OCI-LY7 (cell line): ENCODE measurements at regions not wholly inside any gene's neighbourhood (a gene's known extent, or its start where the extent isn't known, plus 50 kb on each side); places are given as distances from the start of the nearest gene placed in this dataset.

Experiments
- CTCF ChIP-seq: fragments of 200-600 bp; sonication (generic); conservative IDR thresholded peaks from 2 replicates; pipeline ENCODE4 v1.5.1; 2014; ENCODE audit warnings: mild to moderate bottlenecking, antibody characterized with exemption, low read length, moderate library complexity, mixed read lengths
- EZH2phosphoT487 ChIP-seq: fragments of 200-600 bp; sonication (generic); IDR thresholded peaks from 2 replicates; pipeline ENCODE4 v1.6.1; 2018; ENCODE audit warnings: low read depth, borderline replicate concordance, mild to moderate bottlenecking, mixed run types, antibody characterized with exemption, low read length, moderate library complexity, mixed read lengths

- no peak for TF ChIP-seq CTCF
- TF ChIP-seq EZH2phosphoT487: no peak
Observed at GRCh38 chr4:56147371-56147770, 198.6 kb downstream of the CEP135 start.
